HepG2 (cell line): ENCODE measurements at regions not wholly inside any gene's neighbourhood (a gene's known extent, or its start where the extent isn't known, plus 50 kb on each side); places are given as distances from the start of the nearest gene placed in this dataset.

Experiments
- ARID4A ChIP-seq: sonication (generic); formaldehyde crosslinking; IDR thresholded peaks from 2 replicates; pipeline ENCODE4 v1.5.0; 2020; ENCODE audit warnings: mild to moderate bottlenecking, missing genetic modification reagents, borderline replicate concordance
- ATAD3A ChIP-seq: sonication (generic); formaldehyde crosslinking; IDR thresholded peaks from 2 replicates; pipeline ENCODE4 v1.4.0; 2020; ENCODE audit warnings: missing genetic modification reagents
- BATF2 ChIP-seq: sonication (generic); formaldehyde crosslinking; IDR thresholded peaks from 2 replicates; pipeline ENCODE4 v1.8.0; 2022; ENCODE audit warnings: mild to moderate bottlenecking, missing genetic modification reagents, moderate library complexity
- CEBPZ ChIP-seq: IDR thresholded peaks from 2 replicates; pipeline ENCODE4 v1.6.1; 2012; ENCODE audit warnings: low read length, improper control_type of control experiment
- FOXA1 ChIP-seq, 2 experiments: fragments of 450-650 bp in 1 of 2; sonication (generic) in 1 of 2; formaldehyde crosslinking in 1 of 2; IDR thresholded peaks; 2 replicates each; pipeline versions ENCODE4 v1.4.0 to v1.6.1; 2016 to 2020; ENCODE audit warnings: missing genetic modification reagents in 1 of 2
- GMEB2 ChIP-seq: IDR thresholded peaks from 2 replicates; pipeline ENCODE4 v1.6.1; 2016; ENCODE audit warnings: missing biosample characterization, missing genetic modification reagents, low read depth
- HNRNPK ChIP-seq: fragments of 200-400 bp; formaldehyde crosslinking; IDR thresholded peaks from 2 replicates; pipeline ENCODE4 v1.6.1; 2018; ENCODE audit warnings: low read length, low read depth, moderate library complexity, mild to moderate bottlenecking; ENCODE audit not compliant: poor library complexity, severe bottlenecking
- MIXL1 ChIP-seq: IDR thresholded peaks from 2 replicates; pipeline ENCODE4 v1.6.1; 2016
- SRF ChIP-seq: IDR thresholded peaks from 2 replicates; pipeline ENCODE4 v1.6.1; 2011; ENCODE audit warnings: mild to moderate bottlenecking, low read depth, low read length, moderate library complexity
- ZBTB14 ChIP-seq: sonication (generic); formaldehyde crosslinking; IDR thresholded peaks from 2 replicates; pipeline ENCODE4 v1.4.0; 2020; ENCODE audit warnings: missing genetic modification reagents
- ZNF337 ChIP-seq: sonication (generic); formaldehyde crosslinking; IDR thresholded peaks from 2 replicates; pipeline ENCODE4 v1.5.1; 2020; ENCODE audit warnings: missing genetic modification reagents, low read depth, mild to moderate bottlenecking, borderline replicate concordance
- ZNF383 ChIP-seq: sonication (generic); formaldehyde crosslinking; IDR thresholded peaks from 2 replicates; pipeline ENCODE4 v1.4.0; 2020; ENCODE audit warnings: missing genetic modification reagents, mild to moderate bottlenecking, borderline replicate concordance
- ZNF484 ChIP-seq: sonication (generic); formaldehyde crosslinking; IDR thresholded peaks from 2 replicates; pipeline ENCODE4 v1.5.1; 2020; ENCODE audit warnings: mild to moderate bottlenecking, low read depth, missing genetic modification reagents, borderline replicate concordance
- ZNF576 ChIP-seq: sonication (generic); formaldehyde crosslinking; IDR thresholded peaks from 2 replicates; pipeline ENCODE4 v1.4.0; 2020; ENCODE audit warnings: mild to moderate bottlenecking, missing genetic modification reagents
- ZNF776 ChIP-seq: sonication (generic); formaldehyde crosslinking; IDR thresholded peaks from 2 replicates; pipeline ENCODE4 v1.4.0; 2020; ENCODE audit warnings: mild to moderate bottlenecking, missing genetic modification reagents

GRCh38 chr7:45972629-45973312, 51.7 kb upstream of the IGFBP3 start (continued):
- TF ChIP-seq ATAD3A (CRISPR knock-in tag) (no peak), HNRNPK (no peak), FOXA1 (IDR thresholded peaks at IDR 0.05) (no peak), FOXA1 (CRISPR knock-in tag; IDR thresholded peaks at IDR 0.05) (no peak; the same call in 1 of the 2 replicates), ZBTB14 (CRISPR knock-in tag) (no peak), ZNF776 (CRISPR knock-in tag) (no peak), ZNF484 (CRISPR knock-in tag) (no peak), CEBPZ (no peak), ZNF383 (CRISPR knock-in tag) (no peak), GMEB2 (no peak), MIXL1 (CRISPR knock-in tag) (0 out of 2 replicates have a peak, but pooled peaks have one; percentile 23), ZNF337 (CRISPR knock-in tag) (no peak), ARID4A (CRISPR knock-in tag) (no peak), BATF2 (no peak), ZNF576 (CRISPR knock-in tag) (no peak), SRF (no peak)
